ENCODE measurements at regions not wholly inside any gene's neighbourhood (a gene's known extent, or its start where the extent isn't known, plus 50 kb on each side); places are given as distances from the start of the nearest gene placed in this dataset.

DNA sequence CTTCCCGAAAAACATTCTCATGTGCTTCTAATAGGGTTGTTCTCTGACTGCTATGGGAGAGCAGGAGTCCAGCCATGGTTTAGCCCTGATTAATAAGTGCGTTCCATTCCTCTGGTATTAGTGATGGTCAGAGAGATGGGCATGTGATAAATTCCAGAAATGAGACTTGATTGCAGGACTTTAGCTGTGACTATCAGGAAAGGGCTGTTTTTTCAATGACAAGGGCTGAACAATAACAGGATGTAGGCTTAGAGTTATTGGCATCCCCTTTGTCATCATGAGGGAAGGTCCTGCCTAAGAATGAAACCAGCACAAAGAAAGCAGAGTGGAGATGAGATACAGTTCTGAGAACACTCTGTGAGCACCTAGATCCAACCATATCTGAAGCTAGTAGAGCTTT lies 494.6 kb downstream of the MIAT start:
- Mint-ChIP-seq H3K27ac (no peak overlapping the region), H3K4me3 (ENCODE audit: low read depth) (no peak overlapping the region), H3K4me1 (ENCODE audit: low read depth) (no peaks in the 10 kb centered on the region), H3K27me3 (peaks cover 12% of the 10 kb centered on the region), H3K9me3 (ENCODE audit: low read depth) (no peaks in the 10 kb centered on the region), H3K36me3 (ENCODE audit: insufficient read depth) (no peaks in the 10 kb centered on the region)
- DNase-seq (ENCODE audit: low spot score, unreplicated experiment): no peak
- TF ChIP-seq, protein P1, sequence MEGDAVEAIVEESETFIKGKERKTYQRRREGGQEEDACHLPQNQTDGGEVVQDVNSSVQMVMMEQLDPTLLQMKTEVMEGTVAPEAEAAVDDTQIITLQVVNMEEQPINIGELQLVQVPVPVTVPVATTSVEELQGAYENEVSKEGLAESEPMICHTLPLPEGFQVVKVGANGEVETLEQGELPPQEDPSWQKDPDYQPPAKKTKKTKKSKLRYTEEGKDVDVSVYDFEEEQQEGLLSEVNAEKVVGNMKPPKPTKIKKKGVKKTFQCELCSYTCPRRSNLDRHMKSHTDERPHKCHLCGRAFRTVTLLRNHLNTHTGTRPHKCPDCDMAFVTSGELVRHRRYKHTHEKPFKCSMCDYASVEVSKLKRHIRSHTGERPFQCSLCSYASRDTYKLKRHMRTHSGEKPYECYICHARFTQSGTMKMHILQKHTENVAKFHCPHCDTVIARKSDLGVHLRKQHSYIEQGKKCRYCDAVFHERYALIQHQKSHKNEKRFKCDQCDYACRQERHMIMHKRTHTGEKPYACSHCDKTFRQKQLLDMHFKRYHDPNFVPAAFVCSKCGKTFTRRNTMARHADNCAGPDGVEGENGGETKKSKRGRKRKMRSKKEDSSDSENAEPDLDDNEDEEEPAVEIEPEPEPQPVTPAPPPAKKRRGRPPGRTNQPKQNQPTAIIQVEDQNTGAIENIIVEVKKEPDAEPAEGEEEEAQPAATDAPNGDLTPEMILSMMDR (IDR thresholded peaks at IDR 0.05; ENCODE audit: unreplicated experiment): no peak

DNA sequence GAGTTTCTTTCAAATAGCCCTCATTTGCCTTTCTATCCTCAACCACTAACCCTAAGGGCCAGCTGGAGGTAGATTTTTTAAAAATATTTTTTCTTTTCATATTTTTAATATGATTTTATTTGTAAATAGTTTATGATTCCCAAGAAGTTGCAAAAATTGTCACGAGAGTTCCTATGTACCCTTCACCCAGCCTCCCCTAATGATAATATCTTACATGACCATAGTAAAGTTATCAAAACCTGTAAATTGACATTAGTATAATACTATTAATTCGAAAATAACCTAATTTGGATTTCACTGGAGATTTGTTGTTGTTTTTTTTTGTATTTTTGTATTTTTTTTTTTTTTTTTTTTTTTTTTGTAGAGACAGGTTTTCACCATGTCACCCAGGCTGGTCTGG lies 495.5 kb downstream of the MIAT start:
- Mint-ChIP-seq H3K27me3 (peaks cover 17% of the 10 kb centered on the region), H3K27ac (no peak overlapping the region), H3K4me3 (ENCODE audit: low read depth) (no peak overlapping the region), H3K36me3 (ENCODE audit: insufficient read depth) (no peaks in the 10 kb centered on the region), H3K9me3 (ENCODE audit: low read depth) (no peaks in the 10 kb centered on the region), H3K4me1 (ENCODE audit: low read depth) (no peaks in the 10 kb centered on the region)
- DNase-seq (ENCODE audit: low spot score, unreplicated experiment): no peak
- TF ChIP-seq, protein P1 (IDR thresholded peaks at IDR 0.05; ENCODE audit: unreplicated experiment): no peak

- H3K9me3 Mint-ChIP-seq (ENCODE audit: low read depth): no peaks in the 10 kb centered on the region
- TF ChIP-seq, protein P1 (IDR thresholded peaks at IDR 0.05; ENCODE audit: unreplicated experiment): no peak
- H3K27ac Mint-ChIP-seq: no peak overlapping the region
- no peak overlapping the region for H3K4me3 Mint-ChIP-seq (ENCODE audit: low read depth)
- peaks cover 21% of the 10 kb centered on the region for H3K27me3 Mint-ChIP-seq
- H3K36me3 Mint-ChIP-seq (ENCODE audit: insufficient read depth): no peaks in the 10 kb centered on the region
- no peak for DNase-seq (ENCODE audit: low spot score, unreplicated experiment)
- no peaks in the 10 kb centered on the region for H3K4me1 Mint-ChIP-seq (ENCODE audit: low read depth)
These were observed 496.0 kb downstream of the MIAT start for GRCh38 chr22:27153386-27153785.

- H3K27ac Mint-ChIP-seq: no peak overlapping the region
- TF ChIP-seq, protein P1 (IDR thresholded peaks at IDR 0.05; ENCODE audit: unreplicated experiment): no peak
- H3K4me1 Mint-ChIP-seq (ENCODE audit: low read depth): peaks cover 1% of the 10 kb centered on the region
- no peaks in the 10 kb centered on the region for H3K36me3 Mint-ChIP-seq (ENCODE audit: insufficient read depth)
- no peaks in the 10 kb centered on the region for H3K9me3 Mint-ChIP-seq (ENCODE audit: low read depth)
- DNase-seq (ENCODE audit: low spot score, unreplicated experiment): no peak
- H3K4me3 Mint-ChIP-seq (ENCODE audit: low read depth): no peak overlapping the region
- H3K27me3 Mint-ChIP-seq: peaks cover 33% of the 10 kb centered on the region
These were observed 497.3 kb downstream of the MIAT start for GRCh38 chr22:27154717-27155116.

- H3K9me3 Mint-ChIP-seq (ENCODE audit: low read depth): no peaks in the 10 kb centered on the region
- no peak overlapping the region for H3K4me3 Mint-ChIP-seq (ENCODE audit: low read depth)
- DNase-seq (ENCODE audit: low spot score, unreplicated experiment): no peak
- peaks cover 44% of the 10 kb centered on the region for H3K27me3 Mint-ChIP-seq
- TF ChIP-seq, protein P1 (IDR thresholded peaks at IDR 0.05; ENCODE audit: unreplicated experiment): no peak
- H3K4me1 Mint-ChIP-seq (ENCODE audit: low read depth): peaks cover 7% of the 10 kb centered on the region
- no peak overlapping the region for H3K27ac Mint-ChIP-seq
- no peaks in the 10 kb centered on the region for H3K36me3 Mint-ChIP-seq (ENCODE audit: insufficient read depth)
These were observed 499.6 kb downstream of the MIAT start for GRCh38 chr22:27156821-27157489.

Data from progenitor cell of endocrine pancreas (in vitro differentiated cells).